Testis (tissue), 2 donors: ENCODE measurements at regions not wholly inside any gene's neighbourhood (a gene's known extent, or its start where the extent isn't known, plus 50 kb on each side); places are given as distances from the start of the nearest gene placed in this dataset.

ENCODE experiments used
- DNase-seq: peaks from one replicate; pipeline ENCODE4 v3.0.0-alpha.2; 2019
- H3K27ac ChIP-seq, 2 donors: fragments of 200-600 bp; sonication (generic); one replicate each; pipeline ENCODE4 v1.5.1; 2019
- H3K27me3 ChIP-seq: fragments of 200-600 bp; sonication (generic); one replicate; pipeline ENCODE4 v1.5.1; 2019
- H3K36me3 ChIP-seq: fragments of 200-600 bp; sonication (generic); one replicate; pipeline ENCODE4 v1.5.1; 2017; ENCODE audit warnings: low read depth; ENCODE audit errors: missing control alignments
- H3K4me1 ChIP-seq: fragments of 200-600 bp; sonication (generic); one replicate; pipeline ENCODE4 v1.5.1; 2019
- H3K4me3 ChIP-seq, 2 donors: fragments of 200-600 bp; sonication (generic); one replicate each; pipeline ENCODE4 v1.5.1; 2017 to 2019
- H3K9me3 ChIP-seq: fragments of 200-600 bp; sonication (generic); one replicate; pipeline ENCODE4 v1.5.1; 2017
- POLR2A ChIP-seq: fragments of 450-650 bp; IDR thresholded peaks from one replicate; pipeline ENCODE4 v1.6.1; 2017; ENCODE audit warnings: antibody characterized with exemption, mild to moderate bottlenecking, moderate library complexity
- WGBS, 2 donors: methylation state at CpG; one replicate each; pipeline ENCODE4 v1.1.5; 2018; 5-methylcytosine and 5-hydroxymethylcytosine counted together
- intact Hi-C: fragments of 100-400 bp; cut with DNase I; formaldehyde crosslinking; loops from one replicate; pipeline ENCODE4 v1.15.1; 2023; ENCODE audit warnings: low total_unique reads
- TF ChIP-seq, protein P1 (sequence below), 3 experiments: fragments of 450-650 bp in 2 of 3; fragments of 200-600 bp in 1 of 3; sonication (generic) in 1 of 3; IDR thresholded peaks; one replicate each; pipeline ENCODE4 v1.5.1; 2016 to 2019; ENCODE audit warnings: antibody characterized with exemption in 3 of 3, mild to moderate bottlenecking in 2 of 3, moderate library complexity in 1 of 3

DNA sequence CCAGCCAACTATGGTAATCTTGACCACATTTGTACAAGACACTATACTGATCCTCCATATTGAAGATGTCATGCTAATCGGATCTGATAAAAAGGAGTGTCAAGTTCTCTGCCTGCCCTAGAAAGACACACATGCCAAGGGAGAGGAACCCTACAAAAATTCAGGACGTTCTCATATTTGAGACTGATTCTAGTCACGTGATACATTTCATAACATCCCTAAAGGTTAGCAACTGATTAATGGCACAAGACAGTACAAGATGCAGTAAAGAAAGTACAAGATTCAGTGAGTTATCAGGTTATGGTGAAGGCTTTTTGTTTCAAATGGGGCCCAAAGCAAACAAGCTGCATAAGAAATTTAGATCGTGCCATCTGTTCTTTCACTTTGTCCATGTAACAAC lies 190.7 kb upstream of the MOCS1 start:
- Histone ChIP-seq H3K27ac (no peak overlapping the region), H3K4me1 (no peaks in the 10 kb centered on the region), H3K27me3 (no peaks in the 10 kb centered on the region), H3K9me3 (no peaks in the 10 kb centered on the region), H3K36me3 (no peaks in the 10 kb centered on the region), H3K4me3 (no peak overlapping the region)
- intact Hi-C loops = no loop called here
- no peak for TF ChIP-seq POLR2A
- no peak for DNase-seq
- WGBS, 2 donors = 83 to 84% methylated on average over 4 of the region's 4 CpGs

DNA sequence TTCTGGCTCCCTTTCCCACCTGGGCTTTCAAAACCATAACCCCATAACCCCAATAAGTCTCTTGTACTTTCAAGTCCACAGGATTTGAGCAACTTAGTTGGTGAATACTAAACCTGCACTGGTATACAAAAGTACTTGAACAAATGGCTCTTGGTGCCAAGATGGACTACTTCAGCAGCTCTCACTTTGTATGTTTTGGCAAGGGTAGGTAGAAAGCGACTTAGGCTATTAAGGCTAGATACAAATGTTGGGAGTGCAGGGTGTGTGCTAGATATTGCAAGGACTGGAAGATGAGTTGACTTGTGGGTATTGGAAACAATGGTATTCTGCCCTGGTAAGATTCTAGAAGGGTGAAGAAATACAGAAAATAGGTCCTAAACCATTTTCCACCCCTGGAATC lies 182.6 kb upstream of the MOCS1 start:
- 0% methylated on average over 1 of the region's 1 CpG for WGBS, 2 donors

DNA sequence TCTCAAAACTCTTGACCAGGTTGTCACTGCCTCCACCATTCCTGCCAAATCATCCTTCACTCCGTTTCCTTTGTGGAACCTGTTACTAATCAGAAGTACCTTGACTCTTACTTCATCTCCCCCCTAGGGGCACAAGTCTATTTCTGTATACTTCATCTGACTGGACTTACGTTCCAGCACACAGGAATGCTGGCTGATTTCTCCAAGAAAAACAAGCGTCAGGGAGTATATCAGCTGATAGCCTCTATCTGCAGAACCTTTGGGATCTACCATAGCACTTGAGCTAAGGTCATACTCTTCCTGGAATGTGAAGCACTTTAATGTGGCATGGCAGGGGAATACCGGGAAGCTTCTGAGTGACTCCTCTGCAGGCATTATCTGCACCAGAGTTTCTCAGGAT lies 178.1 kb upstream of the MOCS1 start:
- DNase-seq = no peak
- H3K27me3 ChIP-seq = no peaks in the 10 kb centered on the region
- intact Hi-C loops = no loop called here
- H3K27ac ChIP-seq = no peak overlapping the region
- no peak for TF ChIP-seq POLR2A
- TF ChIP-seq, protein P1, sequence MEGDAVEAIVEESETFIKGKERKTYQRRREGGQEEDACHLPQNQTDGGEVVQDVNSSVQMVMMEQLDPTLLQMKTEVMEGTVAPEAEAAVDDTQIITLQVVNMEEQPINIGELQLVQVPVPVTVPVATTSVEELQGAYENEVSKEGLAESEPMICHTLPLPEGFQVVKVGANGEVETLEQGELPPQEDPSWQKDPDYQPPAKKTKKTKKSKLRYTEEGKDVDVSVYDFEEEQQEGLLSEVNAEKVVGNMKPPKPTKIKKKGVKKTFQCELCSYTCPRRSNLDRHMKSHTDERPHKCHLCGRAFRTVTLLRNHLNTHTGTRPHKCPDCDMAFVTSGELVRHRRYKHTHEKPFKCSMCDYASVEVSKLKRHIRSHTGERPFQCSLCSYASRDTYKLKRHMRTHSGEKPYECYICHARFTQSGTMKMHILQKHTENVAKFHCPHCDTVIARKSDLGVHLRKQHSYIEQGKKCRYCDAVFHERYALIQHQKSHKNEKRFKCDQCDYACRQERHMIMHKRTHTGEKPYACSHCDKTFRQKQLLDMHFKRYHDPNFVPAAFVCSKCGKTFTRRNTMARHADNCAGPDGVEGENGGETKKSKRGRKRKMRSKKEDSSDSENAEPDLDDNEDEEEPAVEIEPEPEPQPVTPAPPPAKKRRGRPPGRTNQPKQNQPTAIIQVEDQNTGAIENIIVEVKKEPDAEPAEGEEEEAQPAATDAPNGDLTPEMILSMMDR (IDR thresholded peaks at IDR 0.05) = no peak
- 21 to 24% methylated on average over 4 of the region's 4 CpGs for WGBS, 2 donors
- H3K4me3 ChIP-seq = no peak overlapping the region
- no peaks in the 10 kb centered on the region for H3K4me1 ChIP-seq
- no peaks in the 10 kb centered on the region for H3K36me3 ChIP-seq
- H3K9me3 ChIP-seq = no peaks in the 10 kb centered on the region

More for the DNA sequence above, 182.6 kb upstream of the MOCS1 start:
- no peaks in the 10 kb centered on the region for H3K9me3 ChIP-seq
- intact Hi-C loops = no loop called here
- no peaks in the 10 kb centered on the region for H3K27me3 ChIP-seq
- TF ChIP-seq, protein P1 (IDR thresholded peaks at IDR 0.05) = no peak
- no peak for TF ChIP-seq POLR2A
- DNase-seq = no peak
- H3K27ac ChIP-seq = no peak overlapping the region
- H3K4me1 ChIP-seq = no peaks in the 10 kb centered on the region
- H3K36me3 ChIP-seq = no peaks in the 10 kb centered on the region
- H3K4me3 ChIP-seq = no peak overlapping the region

DNA sequence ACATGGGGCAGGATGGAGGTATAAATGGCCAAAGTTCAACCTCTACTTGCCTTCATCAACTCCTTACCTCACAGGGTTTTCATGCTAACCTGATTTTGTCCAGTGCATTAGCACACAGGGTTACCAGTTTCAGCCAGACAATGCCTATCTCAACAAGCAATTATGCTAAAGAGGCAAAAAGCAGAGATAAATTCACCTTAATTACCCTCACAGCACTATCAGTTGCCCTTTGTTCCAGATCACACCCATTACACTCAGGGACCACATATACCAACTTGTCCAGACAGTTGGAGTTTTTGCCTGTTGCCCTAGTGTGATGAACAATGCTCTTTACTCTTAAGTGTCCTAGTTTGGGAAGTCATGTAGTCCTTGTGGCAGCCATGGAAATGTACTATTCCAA lies 174.5 kb upstream of the MOCS1 start:
- Histone ChIP-seq H3K4me3 (no peak overlapping the region), H3K36me3 (no peaks in the 10 kb centered on the region), H3K4me1 (no peaks in the 10 kb centered on the region), H3K27me3 (no peaks in the 10 kb centered on the region), H3K27ac (no peak overlapping the region), H3K9me3 (no peaks in the 10 kb centered on the region)
- TF ChIP-seq POLR2A = no peak
- TF ChIP-seq, protein P1 (IDR thresholded peaks at IDR 0.05) = no peak
- no peak for DNase-seq
- intact Hi-C loops = no loop called here

DNA sequence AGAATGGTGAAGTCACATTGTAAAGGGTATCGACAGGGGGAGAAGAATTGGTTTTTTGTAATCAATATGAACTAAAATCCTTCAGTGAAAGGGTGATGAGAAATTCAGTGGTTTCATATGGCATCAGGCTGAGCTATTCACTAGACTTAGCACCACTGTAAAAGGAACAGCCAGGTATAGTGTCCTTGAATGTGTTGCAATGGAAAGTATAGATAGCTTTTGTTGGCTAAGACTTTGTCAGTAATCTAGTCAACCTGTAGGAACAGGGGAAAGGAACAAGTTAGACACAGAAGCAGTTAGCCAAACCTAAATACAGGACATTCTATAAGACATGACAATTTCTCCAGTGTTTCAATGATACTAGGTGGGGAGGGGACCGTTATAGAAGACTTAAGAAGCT lies 172.6 kb upstream of the MOCS1 start:
- Histone ChIP-seq H3K4me3 (no peak overlapping the region), H3K27me3 (no peaks in the 10 kb centered on the region), H3K9me3 (no peaks in the 10 kb centered on the region), H3K27ac (no peak overlapping the region), H3K4me1 (no peaks in the 10 kb centered on the region), H3K36me3 (no peaks in the 10 kb centered on the region)
- TF ChIP-seq, protein P1 (IDR thresholded peaks at IDR 0.05) = no peak
- intact Hi-C loops = no loop called here
- no peak for DNase-seq
- WGBS, 2 donors = 67 to 84% methylated on average over 2 of the region's 2 CpGs
